ENCODE measurements at regions not wholly inside any gene's neighbourhood (a gene's known extent, or its start where the extent isn't known, plus 50 kb on each side); places are given as distances from the start of the nearest gene placed in this dataset.

DNA sequence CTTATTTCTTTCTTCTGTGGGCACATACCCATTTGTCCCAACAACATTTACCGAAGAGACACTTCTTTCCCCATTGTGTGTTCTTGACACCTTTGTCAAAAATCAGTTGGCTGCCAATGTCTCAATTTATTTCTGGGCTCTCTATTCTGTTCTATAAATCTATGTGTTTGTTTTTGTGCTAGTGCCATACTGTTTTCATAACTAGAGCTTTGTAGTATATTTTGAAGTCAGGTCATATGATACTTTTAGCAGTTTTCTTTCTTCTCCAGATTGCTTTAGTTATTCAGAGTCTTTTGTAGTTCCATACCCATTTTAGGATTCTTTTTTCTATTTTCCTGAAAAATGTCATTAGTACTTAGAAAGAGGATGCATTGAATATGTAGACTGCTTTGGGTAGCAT lies 1276.3 kb downstream of the SLITRK1 start:
- H3K4me3 ChIP-seq (replicated peaks; ENCODE audit: low read depth, low read length), result no peak overlapping the region
- DNase-seq (ENCODE audit: extremely low read depth, low read depth), result no peak
- TF ChIP-seq, protein P1, sequence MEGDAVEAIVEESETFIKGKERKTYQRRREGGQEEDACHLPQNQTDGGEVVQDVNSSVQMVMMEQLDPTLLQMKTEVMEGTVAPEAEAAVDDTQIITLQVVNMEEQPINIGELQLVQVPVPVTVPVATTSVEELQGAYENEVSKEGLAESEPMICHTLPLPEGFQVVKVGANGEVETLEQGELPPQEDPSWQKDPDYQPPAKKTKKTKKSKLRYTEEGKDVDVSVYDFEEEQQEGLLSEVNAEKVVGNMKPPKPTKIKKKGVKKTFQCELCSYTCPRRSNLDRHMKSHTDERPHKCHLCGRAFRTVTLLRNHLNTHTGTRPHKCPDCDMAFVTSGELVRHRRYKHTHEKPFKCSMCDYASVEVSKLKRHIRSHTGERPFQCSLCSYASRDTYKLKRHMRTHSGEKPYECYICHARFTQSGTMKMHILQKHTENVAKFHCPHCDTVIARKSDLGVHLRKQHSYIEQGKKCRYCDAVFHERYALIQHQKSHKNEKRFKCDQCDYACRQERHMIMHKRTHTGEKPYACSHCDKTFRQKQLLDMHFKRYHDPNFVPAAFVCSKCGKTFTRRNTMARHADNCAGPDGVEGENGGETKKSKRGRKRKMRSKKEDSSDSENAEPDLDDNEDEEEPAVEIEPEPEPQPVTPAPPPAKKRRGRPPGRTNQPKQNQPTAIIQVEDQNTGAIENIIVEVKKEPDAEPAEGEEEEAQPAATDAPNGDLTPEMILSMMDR (IDR thresholded peaks at IDR 0.05; ENCODE audit: low read depth, low read length, missing control alignments), result no peak

DNA sequence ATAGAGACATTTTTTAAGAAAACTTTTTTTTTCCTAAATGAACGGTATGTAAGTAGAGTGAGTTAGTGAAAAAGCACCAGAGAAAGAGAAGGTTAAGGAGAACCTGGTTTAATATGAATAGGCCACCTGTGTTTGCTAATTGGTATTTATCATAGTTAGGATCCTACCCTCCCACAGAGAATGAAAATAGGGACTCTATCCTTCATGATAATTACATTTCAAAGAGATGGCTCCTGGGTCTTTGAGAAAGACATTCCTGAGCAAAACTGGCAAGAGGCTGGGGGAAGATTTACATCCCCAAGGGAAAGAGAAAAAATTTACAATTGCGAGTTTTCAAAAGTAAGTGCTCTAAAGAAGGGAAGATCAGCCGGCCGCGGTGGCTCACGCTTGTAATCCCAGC lies 1284.5 kb downstream of the SLITRK1 start:
- H3K4me3 ChIP-seq (replicated peaks; ENCODE audit: low read depth, low read length), result no peak overlapping the region
- TF ChIP-seq, protein P1 (IDR thresholded peaks at IDR 0.05; ENCODE audit: low read depth, low read length, missing control alignments), result no peak
- DNase-seq (ENCODE audit: extremely low read depth, low read depth), result no peak

DNA sequence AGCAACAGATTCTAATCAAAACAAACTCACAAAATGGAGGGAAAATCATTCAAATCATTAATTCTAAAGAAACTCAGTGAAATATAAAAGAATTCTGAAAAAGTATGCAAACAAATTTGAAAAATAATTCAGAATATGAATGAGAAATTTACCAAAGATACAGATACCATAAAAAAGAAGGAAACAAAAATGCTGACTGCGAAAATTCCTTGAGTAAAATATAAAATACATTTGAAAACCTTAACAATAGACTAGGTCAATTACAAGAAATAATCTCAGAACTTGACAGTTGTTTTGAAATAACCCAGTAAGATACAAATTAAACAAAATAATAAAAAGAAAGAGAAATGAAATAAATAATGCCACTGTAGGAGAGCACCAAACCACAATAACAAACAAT lies 1289.0 kb downstream of the SLITRK1 start:
- TF ChIP-seq, protein P1 (IDR thresholded peaks at IDR 0.05; ENCODE audit: low read depth, low read length, missing control alignments), result no peak

DNA sequence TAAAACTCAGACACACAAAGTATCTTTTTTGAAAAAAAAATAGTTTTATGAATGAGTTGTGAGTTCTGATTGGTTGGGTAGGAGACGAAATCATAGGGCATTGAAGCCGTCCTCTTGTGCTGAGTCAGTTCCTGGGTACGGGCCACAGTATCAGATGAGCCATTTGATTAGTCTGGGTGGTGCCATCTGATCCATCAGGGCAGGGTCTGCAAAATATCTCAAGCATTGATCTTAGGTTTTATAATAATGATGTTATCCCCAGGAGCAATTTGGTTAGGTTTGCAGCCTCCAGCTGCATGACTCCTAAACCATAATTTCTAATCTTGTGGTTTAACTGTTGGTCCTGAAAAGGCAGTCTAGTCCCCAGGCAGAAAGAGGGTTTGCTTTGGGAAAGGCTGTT lies 1310.6 kb downstream of the SLITRK1 start:
- DNase-seq (ENCODE audit: extremely low read depth, low read depth), result no peak
- TF ChIP-seq, protein P1 (IDR thresholded peaks at IDR 0.05; ENCODE audit: low read depth, low read length, missing control alignments), result no peak

More for the DNA sequence above, 1289.0 kb downstream of the SLITRK1 start:
- no peak overlapping the region for H3K4me3 ChIP-seq (replicated peaks; ENCODE audit: low read depth, low read length)
- no peak for DNase-seq (ENCODE audit: extremely low read depth, low read depth)

DNA sequence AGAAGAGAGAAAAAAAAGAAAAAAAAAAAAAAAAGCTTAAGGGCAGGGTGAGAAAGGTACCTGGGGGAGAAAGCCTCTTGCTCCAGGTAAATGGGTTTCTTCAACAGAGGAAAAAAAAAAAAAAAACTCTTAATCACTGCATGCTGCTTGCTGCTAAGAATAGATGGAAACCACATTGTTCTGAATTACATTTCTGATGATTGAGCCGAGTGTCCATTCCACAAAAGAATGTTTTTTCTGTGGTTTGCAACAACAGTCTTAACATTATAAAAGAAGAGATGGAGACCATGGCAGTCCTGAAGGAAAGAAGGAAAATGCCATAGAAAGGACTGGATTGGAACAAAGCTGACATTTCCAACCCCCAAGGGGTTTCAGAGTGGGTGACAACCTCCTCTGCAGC lies 1312.7 kb downstream of the SLITRK1 start:
- TF ChIP-seq, protein P1 (IDR thresholded peaks at IDR 0.05; ENCODE audit: low read depth, low read length, missing control alignments), result no peak
- DNase-seq (ENCODE audit: extremely low read depth, low read depth), result no peak
- H3K4me3 ChIP-seq (replicated peaks; ENCODE audit: low read depth, low read length), result no peak overlapping the region

More for the DNA sequence above, 1310.6 kb downstream of the SLITRK1 start:
- no peak overlapping the region for H3K4me3 ChIP-seq (replicated peaks; ENCODE audit: low read depth, low read length)

DNA sequence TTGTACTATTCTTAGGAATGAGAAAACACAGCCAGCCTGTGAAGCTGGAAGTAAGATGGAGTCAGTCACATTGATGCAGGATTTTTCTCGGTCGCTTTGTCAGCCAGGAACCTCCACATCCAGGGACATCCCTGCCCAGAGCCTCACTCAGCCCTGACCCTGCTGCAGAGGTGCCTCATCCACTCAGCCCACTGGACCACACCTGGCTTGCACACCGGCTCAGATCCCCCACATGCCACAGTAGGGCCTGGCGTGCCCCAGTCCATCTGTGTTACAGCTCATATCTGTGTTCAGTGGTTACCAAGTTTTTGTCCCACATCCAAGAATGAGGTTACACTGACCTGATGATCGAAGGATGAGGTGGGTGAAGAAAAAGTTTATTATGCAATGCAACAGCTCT lies 1315.4 kb downstream of the SLITRK1 start:
- TF ChIP-seq, protein P1 (IDR thresholded peaks at IDR 0.05; ENCODE audit: low read depth, low read length, missing control alignments), result no peak
- DNase-seq (ENCODE audit: extremely low read depth, low read depth), result no peak
- no peak overlapping the region for H3K4me3 ChIP-seq (replicated peaks; ENCODE audit: low read depth, low read length)

DNA sequence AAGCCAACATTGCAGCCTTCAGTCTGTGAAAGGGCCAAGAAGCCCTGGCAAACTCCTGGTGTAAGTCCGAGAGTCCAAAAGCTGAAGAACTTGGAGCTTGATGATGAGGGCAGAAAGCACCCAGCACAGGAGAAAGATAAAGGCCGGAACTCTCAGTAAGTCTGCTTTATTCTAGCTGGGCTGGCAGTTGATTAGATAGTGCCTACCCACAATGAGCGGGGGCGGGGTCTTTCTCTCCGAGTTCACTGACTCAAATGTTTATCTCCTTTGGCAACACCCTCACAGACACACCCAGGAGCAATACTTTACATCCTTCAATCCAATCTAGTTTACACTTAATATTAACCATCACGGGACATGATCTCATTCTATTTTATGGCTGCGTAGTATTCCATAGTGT lies 1317.1 kb downstream of the SLITRK1 start:
- H3K4me3 ChIP-seq (replicated peaks; ENCODE audit: low read depth, low read length), result no peak overlapping the region
- TF ChIP-seq, protein P1 (IDR thresholded peaks at IDR 0.05; ENCODE audit: low read depth, low read length, missing control alignments), result no peak
- DNase-seq (ENCODE audit: extremely low read depth, low read depth), result no peak
